ENCODE measurements at regions not wholly inside any gene's neighbourhood (a gene's known extent, or its start where the extent isn't known, plus 50 kb on each side); places are given as distances from the start of the nearest gene placed in this dataset.
A peak's percentile ranks its signal among the peaks of the same experiment; 100 is the strongest.

DNA sequence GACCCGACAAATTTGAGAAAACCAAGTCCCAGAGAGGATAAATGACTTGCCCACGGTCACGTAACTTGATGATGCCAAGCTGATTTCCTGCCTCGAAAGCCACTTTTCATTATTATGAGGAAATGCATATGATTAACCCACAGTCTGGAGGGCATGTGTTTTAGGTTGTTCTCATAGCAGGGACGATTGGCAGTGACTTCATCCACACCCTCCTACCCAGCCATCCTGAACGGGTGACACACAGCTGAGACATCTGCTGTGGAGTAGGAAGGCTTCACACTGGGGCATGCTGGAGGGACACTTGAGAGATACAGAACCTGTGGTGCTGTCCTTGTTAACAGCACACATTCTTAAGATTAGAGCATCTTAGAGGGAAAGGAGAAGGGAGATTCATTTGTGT is 65.4 kb upstream of the WDFY2 start:
- Histone ChIP-seq H3K4me1 (ENCODE audit: insufficient read depth, low read length, poor library complexity, severe bottlenecking) (peaks cover 24% of the 10 kb centered on the region), H3K4me3 (ENCODE audit: low read depth, low read length, poor library complexity, severe bottlenecking) (no peak overlapping the region), H3K9me3 (ENCODE audit: low read depth, low read length, poor library complexity, severe bottlenecking) (no peaks in the 10 kb centered on the region), H3K36me3 (ENCODE audit: insufficient read depth, low read length, poor library complexity, severe bottlenecking) (no peaks in the 10 kb centered on the region), H3K27ac (ENCODE audit: low read depth, low read length, poor library complexity, severe bottlenecking) (peak overlapping the region; percentile 5), H3K27me3 (replicated peaks; ENCODE audit: insufficient read depth, low read depth, low read length, poor library complexity) (no peaks in the 10 kb centered on the region)
- CTCF ChIA-PET, result no interaction called here
- intact Hi-C loops (cut with micrococcal nuclease; ENCODE audit: unreplicated experiment), result no loop called here
- POLR2A ChIA-PET (ENCODE audit: low non-redundant PET), result no interaction called here
- no peak for TF ChIP-seq EZH2 (IDR thresholded peaks at IDR 0.05; ENCODE audit: borderline replicate concordance, low read depth, low read length, poor library complexity, severe bottlenecking)
- TF ChIP-seq, protein P1, sequence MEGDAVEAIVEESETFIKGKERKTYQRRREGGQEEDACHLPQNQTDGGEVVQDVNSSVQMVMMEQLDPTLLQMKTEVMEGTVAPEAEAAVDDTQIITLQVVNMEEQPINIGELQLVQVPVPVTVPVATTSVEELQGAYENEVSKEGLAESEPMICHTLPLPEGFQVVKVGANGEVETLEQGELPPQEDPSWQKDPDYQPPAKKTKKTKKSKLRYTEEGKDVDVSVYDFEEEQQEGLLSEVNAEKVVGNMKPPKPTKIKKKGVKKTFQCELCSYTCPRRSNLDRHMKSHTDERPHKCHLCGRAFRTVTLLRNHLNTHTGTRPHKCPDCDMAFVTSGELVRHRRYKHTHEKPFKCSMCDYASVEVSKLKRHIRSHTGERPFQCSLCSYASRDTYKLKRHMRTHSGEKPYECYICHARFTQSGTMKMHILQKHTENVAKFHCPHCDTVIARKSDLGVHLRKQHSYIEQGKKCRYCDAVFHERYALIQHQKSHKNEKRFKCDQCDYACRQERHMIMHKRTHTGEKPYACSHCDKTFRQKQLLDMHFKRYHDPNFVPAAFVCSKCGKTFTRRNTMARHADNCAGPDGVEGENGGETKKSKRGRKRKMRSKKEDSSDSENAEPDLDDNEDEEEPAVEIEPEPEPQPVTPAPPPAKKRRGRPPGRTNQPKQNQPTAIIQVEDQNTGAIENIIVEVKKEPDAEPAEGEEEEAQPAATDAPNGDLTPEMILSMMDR (conservative IDR thresholded peaks at IDR 0.05; ENCODE audit: low read depth, low read length), result no peak
- DNase-seq (ENCODE audit: low spot score), result peak; percentile 87
- BruUV-seq (replicated peaks), result no TSS peak

DNA sequence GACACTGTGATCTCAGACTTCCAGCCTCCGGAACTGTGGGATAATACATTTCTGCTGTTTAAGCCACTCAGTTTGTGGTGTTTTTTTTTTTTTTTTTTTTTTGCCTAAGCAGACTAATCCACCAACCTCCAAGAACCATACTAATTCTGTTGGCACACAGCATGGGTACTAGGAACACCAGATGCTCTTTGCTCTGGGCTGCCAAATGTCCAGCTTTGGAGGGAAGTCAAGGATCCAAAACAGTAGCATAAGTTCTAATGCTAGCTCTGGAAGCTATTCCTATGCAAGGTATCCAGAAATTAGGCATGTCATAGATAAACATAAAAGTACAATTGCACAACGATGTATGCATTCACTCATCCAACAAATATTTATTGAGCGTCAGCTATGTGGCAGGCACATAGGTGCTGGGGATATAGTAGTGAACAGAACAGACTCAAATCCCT is 64.5 kb upstream of the WDFY2 start:
- ChIA-PET CTCF (no interaction called here), POLR2A (ENCODE audit: low non-redundant PET) (no interaction called here)
- H3K27me3 ChIP-seq (replicated peaks; ENCODE audit: insufficient read depth, low read depth, low read length, poor library complexity), result no peaks in the 10 kb centered on the region
- BruUV-seq (replicated peaks), result no TSS peak
- H3K9me3 ChIP-seq (ENCODE audit: low read depth, low read length, poor library complexity, severe bottlenecking), result no peaks in the 10 kb centered on the region
- H3K27ac ChIP-seq (ENCODE audit: low read depth, low read length, poor library complexity, severe bottlenecking), result peak overlapping the region; percentile 2
- DNase-seq (ENCODE audit: low spot score), result no peak
- peaks cover 32% of the 10 kb centered on the region for H3K4me1 ChIP-seq (ENCODE audit: insufficient read depth, low read length, poor library complexity, severe bottlenecking)
- intact Hi-C loops (cut with micrococcal nuclease; ENCODE audit: unreplicated experiment), result no loop called here
- no peak overlapping the region for H3K4me3 ChIP-seq (ENCODE audit: low read depth, low read length, poor library complexity, severe bottlenecking)
- TF ChIP-seq, protein P1 (conservative IDR thresholded peaks at IDR 0.05; ENCODE audit: low read depth, low read length), result no peak
- TF ChIP-seq EZH2 (IDR thresholded peaks at IDR 0.05; ENCODE audit: borderline replicate concordance, low read depth, low read length, poor library complexity, severe bottlenecking), result no peak
- no peaks in the 10 kb centered on the region for H3K36me3 ChIP-seq (ENCODE audit: insufficient read depth, low read length, poor library complexity, severe bottlenecking)

DNA sequence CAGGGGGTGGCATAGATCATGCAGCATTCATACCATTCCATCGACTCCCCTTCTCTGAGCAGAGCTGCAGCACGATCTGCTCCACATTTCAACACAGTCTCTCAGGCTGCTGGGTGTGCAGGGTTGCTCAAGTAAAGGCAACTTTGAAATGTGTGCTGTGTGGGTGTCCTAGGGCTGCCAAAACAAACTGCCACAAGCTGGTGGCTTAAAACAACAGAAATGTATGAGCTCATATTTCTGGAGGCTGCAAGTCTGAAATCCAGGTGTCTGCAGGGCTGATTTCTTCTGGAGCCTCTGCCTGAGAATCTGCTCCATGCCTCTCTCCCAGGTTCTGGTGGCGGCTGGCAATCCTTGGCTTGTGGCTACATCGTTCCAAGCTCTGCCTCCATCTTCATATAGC is 63.7 kb upstream of the WDFY2 start:
- no TSS peak for BruUV-seq (replicated peaks)
- POLR2A ChIA-PET (ENCODE audit: low non-redundant PET), result interaction anchor here (0.6 kb wide), 1 partner anchor 41 kb away, joined by 3 read pairs; no protein-coding TSS in a partner anchor
- Histone ChIP-seq H3K36me3 (ENCODE audit: insufficient read depth, low read length, poor library complexity, severe bottlenecking) (no peaks in the 10 kb centered on the region), H3K27me3 (replicated peaks; ENCODE audit: insufficient read depth, low read depth, low read length, poor library complexity) (no peaks in the 10 kb centered on the region), H3K27ac (ENCODE audit: low read depth, low read length, poor library complexity, severe bottlenecking) (no peak overlapping the region), H3K4me1 (ENCODE audit: insufficient read depth, low read length, poor library complexity, severe bottlenecking) (peaks cover 40% of the 10 kb centered on the region), H3K9me3 (ENCODE audit: low read depth, low read length, poor library complexity, severe bottlenecking) (no peaks in the 10 kb centered on the region), H3K4me3 (ENCODE audit: low read depth, low read length, poor library complexity, severe bottlenecking) (no peak overlapping the region)
- TF ChIP-seq, protein P1 (conservative IDR thresholded peaks at IDR 0.05; ENCODE audit: low read depth, low read length), result no peak
- no peak for TF ChIP-seq EZH2 (IDR thresholded peaks at IDR 0.05; ENCODE audit: borderline replicate concordance, low read depth, low read length, poor library complexity, severe bottlenecking)
- intact Hi-C loops (cut with micrococcal nuclease; ENCODE audit: unreplicated experiment), result no loop called here
- CTCF ChIA-PET, result no interaction called here
- no peak for DNase-seq (ENCODE audit: low spot score)
